HG03565 (cell line): ENCODE measurements at regions not wholly inside any gene's neighbourhood (a gene's known extent, or its start where the extent isn't known, plus 50 kb on each side); places are given as distances from the start of the nearest gene placed in this dataset.
"Not testable (repeated sequence)": the region's sequence is repeated elsewhere in the genome, so short reads cannot be mapped to it uniquely, and the experiment has no call there.

Source experiments
- ATAC-seq: cut with Tn5 transposase; IDR thresholded peaks from one replicate; pipeline ENCODE4 v1.9.1; 2021; ENCODE audit warnings: mild to moderate bottlenecking, moderate library complexity; ENCODE audit not compliant: unreplicated experiment

- no peak for ATAC-seq
These were observed 146.0 kb upstream of the GRM7 start for GRCh38 chr3:6714962-6715361.

- no peak for ATAC-seq
These were observed 144.5 kb upstream of the GRM7 start for GRCh38 chr3:6716420-6716819.

GRCh38 chr3:6717026-6717943 lies 143.6 kb upstream of the GRM7 start:
- peak; percentile 93 for ATAC-seq

GRCh38 chr3:6719999-6720398 lies 140.9 kb upstream of the GRM7 start:
- no peak for ATAC-seq

GRCh38 chr3:6721491-6721890 lies 139.4 kb upstream of the GRM7 start:
- ATAC-seq: no peak

- no peak for ATAC-seq
These were observed 137.7 kb upstream of the GRM7 start for GRCh38 chr3:6723205-6723604.

- no peak for ATAC-seq
These were observed 134.1 kb upstream of the GRM7 start for GRCh38 chr3:6726811-6727210.

GRCh38 chr3:6732807-6733206 lies 128.1 kb upstream of the GRM7 start:
- no peak for ATAC-seq

GRCh38 chr3:6733699-6734394 lies 127.1 kb upstream of the GRM7 start:
- ATAC-seq: no peak

GRCh38 chr3:6734395-6734746 lies 126.5 kb upstream of the GRM7 start:
- ATAC-seq: no peak

GRCh38 chr3:6736836-6737629 lies 123.9 kb upstream of the GRM7 start:
- no peak for ATAC-seq

- ATAC-seq: no peak
These were observed 123.3 kb upstream of the GRM7 start for GRCh38 chr3:6737630-6738029.

- ATAC-seq: no peak
These were observed 121.6 kb upstream of the GRM7 start for GRCh38 chr3:6739288-6739687.

GRCh38 chr3:6743067-6743720 lies 117.7 kb upstream of the GRM7 start:
- no peak for ATAC-seq

- ATAC-seq: no peak
These were observed 114.5 kb upstream of the GRM7 start for GRCh38 chr3:6746443-6746842.

GRCh38 chr3:6747017-6747416 lies 113.9 kb upstream of the GRM7 start:
- ATAC-seq: no peak

GRCh38 chr3:6750782-6751181 lies 110.1 kb upstream of the GRM7 start:
- ATAC-seq: no peak

GRCh38 chr3:6753536-6753935 lies 107.4 kb upstream of the GRM7 start:
- no peak for ATAC-seq

- ATAC-seq: not testable (repeated sequence)
These were observed 91.2 kb upstream of the GRM7 start for GRCh38 chr3:6769532-6770396.

GRCh38 chr3:6770397-6770690 lies 90.6 kb upstream of the GRM7 start:
- ATAC-seq: no peak
